Testis (tissue), 2 donors: ENCODE measurements at regions not wholly inside any gene's neighbourhood (a gene's known extent, or its start where the extent isn't known, plus 50 kb on each side); places are given as distances from the start of the nearest gene placed in this dataset.

Experiments used
- DNase-seq: peaks from one replicate; pipeline ENCODE4 v3.0.0-alpha.2; 2019
- H3K27ac ChIP-seq, 2 donors: fragments of 200-600 bp; sonication (generic); one replicate each; pipeline ENCODE4 v1.5.1; 2019
- H3K27me3 ChIP-seq: fragments of 200-600 bp; sonication (generic); one replicate; pipeline ENCODE4 v1.5.1; 2019
- H3K36me3 ChIP-seq: fragments of 200-600 bp; sonication (generic); one replicate; pipeline ENCODE4 v1.5.1; 2017; ENCODE audit warnings: low read depth; ENCODE audit errors: missing control alignments
- H3K4me1 ChIP-seq: fragments of 200-600 bp; sonication (generic); one replicate; pipeline ENCODE4 v1.5.1; 2019
- H3K4me3 ChIP-seq, 2 donors: fragments of 200-600 bp; sonication (generic); one replicate each; pipeline ENCODE4 v1.5.1; 2017 to 2019
- H3K9me3 ChIP-seq: fragments of 200-600 bp; sonication (generic); one replicate; pipeline ENCODE4 v1.5.1; 2017
- CTCF ChIP-seq, 3 experiments: fragments of 450-650 bp in 2 of 3; fragments of 200-600 bp in 1 of 3; sonication (generic) in 1 of 3; IDR thresholded peaks; one replicate each; pipeline ENCODE4 v1.5.1; 2016 to 2019; ENCODE audit warnings: antibody characterized with exemption in 3 of 3, mild to moderate bottlenecking in 2 of 3, moderate library complexity in 1 of 3
- POLR2A ChIP-seq: fragments of 450-650 bp; IDR thresholded peaks from one replicate; pipeline ENCODE4 v1.6.1; 2017; ENCODE audit warnings: antibody characterized with exemption, mild to moderate bottlenecking, moderate library complexity
- WGBS, 2 donors: methylation state at CpG; one replicate each; pipeline ENCODE4 v1.1.5; 2018; 5-methylcytosine and 5-hydroxymethylcytosine counted together
- intact Hi-C: fragments of 100-400 bp; cut with DNase I; formaldehyde crosslinking; loops from one replicate; pipeline ENCODE4 v1.15.1; 2023; ENCODE audit warnings: low total_unique reads

GRCh38 chr1:217066794-217067193 lies 343.6 kb upstream of the ESRRG start:
- intact Hi-C loops: no loop called here

GRCh38 chr1:217063172-217063908 lies 340.1 kb upstream of the ESRRG start:
- Histone ChIP-seq H3K27ac (no peak overlapping the region), H3K36me3 (no peaks in the 10 kb centered on the region), H3K4me1 (no peaks in the 10 kb centered on the region), H3K4me3 (no peak overlapping the region), H3K27me3 (no peaks in the 10 kb centered on the region), H3K9me3 (no peaks in the 10 kb centered on the region)
- DNase-seq: no peak
- 52 to 64% methylated on average over 6 of the region's 6 CpGs for WGBS, 2 donors
- no peak for TF ChIP-seq POLR2A
- no peak for TF ChIP-seq CTCF (IDR thresholded peaks at IDR 0.05)
- intact Hi-C loops: no loop called here

More at GRCh38 chr1:217066794-217067193, 343.6 kb upstream of the ESRRG start:
- no peaks in the 10 kb centered on the region for H3K9me3 ChIP-seq
- no peak for DNase-seq
- H3K27me3 ChIP-seq: no peaks in the 10 kb centered on the region
- TF ChIP-seq POLR2A (no peak), CTCF (IDR thresholded peaks at IDR 0.05) (no peak)
- no peaks in the 10 kb centered on the region for H3K4me1 ChIP-seq
- no peak overlapping the region for H3K4me3 ChIP-seq
- WGBS, 2 donors: 86 to 93% methylated on average over 3 of the region's 3 CpGs
- H3K27ac ChIP-seq: no peak overlapping the region
- no peaks in the 10 kb centered on the region for H3K36me3 ChIP-seq

- 78 to 82% methylated on average over 3 of the region's 3 CpGs for WGBS, 2 donors
- H3K27me3 ChIP-seq: no peaks in the 10 kb centered on the region
- intact Hi-C loops: no loop called here
- H3K4me3 ChIP-seq: no peak overlapping the region
- H3K27ac ChIP-seq: no peak overlapping the region
- H3K9me3 ChIP-seq: no peaks in the 10 kb centered on the region
- TF ChIP-seq POLR2A (no peak), CTCF (IDR thresholded peaks at IDR 0.05) (no peak)
- no peak for DNase-seq
- H3K4me1 ChIP-seq: no peaks in the 10 kb centered on the region
- no peaks in the 10 kb centered on the region for H3K36me3 ChIP-seq
Observed at GRCh38 chr1:217062586-217062985, 339.4 kb upstream of the ESRRG start.

- Histone ChIP-seq H3K27ac (no peak overlapping the region), H3K9me3 (no peaks in the 10 kb centered on the region), H3K4me3 (no peak overlapping the region), H3K4me1 (no peaks in the 10 kb centered on the region), H3K36me3 (no peaks in the 10 kb centered on the region), H3K27me3 (no peaks in the 10 kb centered on the region)
- DNase-seq: no peak
- TF ChIP-seq CTCF (IDR thresholded peaks at IDR 0.05) (no peak), POLR2A (no peak)
- WGBS, 2 donors: 79 to 89% methylated on average over 1 of the region's 1 CpG
- intact Hi-C loops: no loop called here
Observed at GRCh38 chr1:217059401-217059800, 336.2 kb upstream of the ESRRG start.

GRCh38 chr1:217053676-217054075 lies 330.4 kb upstream of the ESRRG start:
- WGBS, 2 donors: 72 to 87% methylated on average over 3 of the region's 3 CpGs
- DNase-seq: no peak

More at GRCh38 chr1:217053676-217054075, 330.4 kb upstream of the ESRRG start:
- Histone ChIP-seq H3K36me3 (no peaks in the 10 kb centered on the region), H3K27ac (no peak overlapping the region), H3K9me3 (no peaks in the 10 kb centered on the region), H3K4me3 (no peak overlapping the region), H3K27me3 (no peaks in the 10 kb centered on the region), H3K4me1 (no peaks in the 10 kb centered on the region)
- no peak for TF ChIP-seq CTCF (IDR thresholded peaks at IDR 0.05)
- no peak for TF ChIP-seq POLR2A
- intact Hi-C loops: no loop called here
